Activated naive CD4-positive, alpha-beta T cell treated with anti-CD3 and anti-CD28 coated beads, Interleukin-2, amount 50 U/mL, for 72 hours (primary cell): ENCODE measurements at regions not wholly inside any gene's neighbourhood (a gene's known extent, or its start where the extent isn't known, plus 50 kb on each side); places are given as distances from the start of the nearest gene placed in this dataset.

ENCODE experiments used
- ATAC-seq, 2 donors: fragments of 150-1000 bp; cut with Tn5 transposase; 2 replicates each; pipeline ENCODE4 v1.10.0; 2021; ENCODE audit warnings: mild to moderate bottlenecking in 2 of 2, moderate library complexity in 2 of 2
- DNase-seq, 2 donors: peaks; one replicate each; pipeline ENCODE4 v3.0.0; 2021 to 2022; ENCODE audit warnings: low spot score in 2 of 2
- H3K27ac Mint-ChIP-seq, 2 donors: one replicate each; pipeline ENCODE4 v1.8.0; 2022; ENCODE audit warnings: mild to moderate bottlenecking in 2 of 2, mixed read lengths in 2 of 2
- H3K36me3 Mint-ChIP-seq, 2 donors: one replicate each; pipeline ENCODE4 v1.8.0; 2022; ENCODE audit warnings: mixed read lengths in 2 of 2
- H3K9me3 Mint-ChIP-seq, 2 donors: one replicate each; pipeline ENCODE4 v1.8.0; 2022; ENCODE audit warnings: mixed read lengths in 2 of 2

DNA sequence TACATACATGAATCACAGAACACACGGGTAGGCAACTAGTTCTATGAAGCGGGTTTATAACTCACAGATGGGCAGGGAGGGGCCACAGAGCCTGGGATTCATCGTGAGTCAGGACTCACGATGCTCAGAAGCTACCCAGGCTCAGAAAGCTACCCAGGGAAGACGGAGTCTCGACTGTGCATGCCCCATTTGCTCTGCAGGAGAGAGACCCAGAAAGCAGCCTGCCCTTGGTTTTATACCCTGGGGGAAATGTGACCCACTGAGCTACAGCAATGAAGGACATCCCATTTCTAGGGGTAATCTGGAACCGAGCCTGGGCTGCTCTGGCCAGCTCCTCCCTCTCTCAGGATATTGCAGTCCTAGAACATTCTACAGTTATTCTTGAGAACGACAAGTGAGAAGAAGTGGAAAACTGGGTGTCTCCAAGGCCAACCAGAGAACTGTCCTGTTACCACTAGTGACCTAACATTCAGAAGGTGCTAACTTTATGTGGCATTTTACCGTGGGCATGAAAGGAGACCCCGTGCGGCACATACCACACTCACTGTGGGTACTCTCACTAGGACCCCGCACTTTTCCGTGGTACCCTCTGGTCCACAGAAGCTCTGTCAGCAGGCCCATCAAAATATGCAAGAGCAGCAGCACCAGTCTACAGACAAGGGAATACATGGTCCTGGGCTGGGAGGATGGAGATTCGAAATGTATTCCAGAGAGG is 201.9 kb upstream of the PMEPA1 start:
- no peak for ATAC-seq
- H3K27ac Mint-ChIP-seq, result no peak overlapping the region
- peak in 1 of 2 donors; percentile 13 for DNase-seq
- no peaks in the 10 kb centered on the region for H3K9me3 Mint-ChIP-seq
- no peaks in the 10 kb centered on the region for H3K36me3 Mint-ChIP-seq

DNA sequence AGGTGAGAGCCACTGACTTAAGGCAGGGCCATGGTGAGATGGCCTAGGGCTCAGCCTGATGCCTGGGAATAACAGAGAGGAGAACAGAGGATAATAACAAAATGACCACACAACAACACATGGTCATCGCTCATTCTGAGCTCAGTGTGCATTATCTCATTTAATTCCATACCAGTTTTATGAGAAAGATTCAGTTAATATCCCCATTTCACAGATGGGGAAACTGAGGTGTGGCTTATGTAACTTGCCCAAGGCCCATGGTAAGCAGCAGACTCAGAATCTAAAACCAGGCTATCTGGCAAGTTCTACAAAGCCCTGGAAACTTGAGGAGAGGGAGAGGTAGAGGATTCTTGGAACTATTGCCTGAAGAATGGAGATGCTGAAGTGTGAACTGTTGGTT is 200.9 kb upstream of the PMEPA1 start:
- DNase-seq, result no peak
- Mint-ChIP-seq H3K9me3 (no peaks in the 10 kb centered on the region), H3K27ac (no peak overlapping the region), H3K36me3 (no peaks in the 10 kb centered on the region)
- no peak for ATAC-seq

DNA sequence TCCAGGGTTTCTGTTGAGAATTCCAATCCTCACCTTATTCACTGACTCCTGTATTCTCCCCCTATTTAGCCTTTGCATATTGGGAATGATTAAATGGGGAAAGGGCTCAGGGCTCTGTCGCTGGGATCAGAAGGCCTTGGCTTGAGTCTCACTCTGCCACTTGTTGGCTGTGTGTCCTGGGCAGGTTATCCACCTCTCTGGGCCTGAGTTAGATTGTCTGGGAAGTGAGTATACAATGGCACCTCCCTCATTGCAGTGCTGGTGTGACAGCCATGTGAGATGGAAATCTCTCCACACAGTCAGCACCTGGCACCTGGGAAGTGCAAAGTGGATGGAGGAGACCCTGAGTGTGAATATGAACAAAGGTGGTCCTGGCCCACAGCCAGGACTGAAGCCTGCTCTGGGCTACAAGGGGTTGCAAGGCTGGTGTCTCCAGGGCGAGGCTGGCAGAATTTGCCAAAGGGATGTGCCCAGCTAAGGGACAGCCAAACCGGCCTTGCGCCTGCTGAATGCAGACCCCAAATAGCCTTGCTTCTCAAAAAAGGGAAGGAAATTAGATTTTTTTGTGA is 200.0 kb upstream of the PMEPA1 start:
- DNase-seq (no peak), ATAC-seq (no peak)
- Mint-ChIP-seq H3K9me3 (no peaks in the 10 kb centered on the region), H3K36me3 (no peaks in the 10 kb centered on the region), H3K27ac (peak overlapping the region in 1 of 2 donors; percentile 44)

DNA sequence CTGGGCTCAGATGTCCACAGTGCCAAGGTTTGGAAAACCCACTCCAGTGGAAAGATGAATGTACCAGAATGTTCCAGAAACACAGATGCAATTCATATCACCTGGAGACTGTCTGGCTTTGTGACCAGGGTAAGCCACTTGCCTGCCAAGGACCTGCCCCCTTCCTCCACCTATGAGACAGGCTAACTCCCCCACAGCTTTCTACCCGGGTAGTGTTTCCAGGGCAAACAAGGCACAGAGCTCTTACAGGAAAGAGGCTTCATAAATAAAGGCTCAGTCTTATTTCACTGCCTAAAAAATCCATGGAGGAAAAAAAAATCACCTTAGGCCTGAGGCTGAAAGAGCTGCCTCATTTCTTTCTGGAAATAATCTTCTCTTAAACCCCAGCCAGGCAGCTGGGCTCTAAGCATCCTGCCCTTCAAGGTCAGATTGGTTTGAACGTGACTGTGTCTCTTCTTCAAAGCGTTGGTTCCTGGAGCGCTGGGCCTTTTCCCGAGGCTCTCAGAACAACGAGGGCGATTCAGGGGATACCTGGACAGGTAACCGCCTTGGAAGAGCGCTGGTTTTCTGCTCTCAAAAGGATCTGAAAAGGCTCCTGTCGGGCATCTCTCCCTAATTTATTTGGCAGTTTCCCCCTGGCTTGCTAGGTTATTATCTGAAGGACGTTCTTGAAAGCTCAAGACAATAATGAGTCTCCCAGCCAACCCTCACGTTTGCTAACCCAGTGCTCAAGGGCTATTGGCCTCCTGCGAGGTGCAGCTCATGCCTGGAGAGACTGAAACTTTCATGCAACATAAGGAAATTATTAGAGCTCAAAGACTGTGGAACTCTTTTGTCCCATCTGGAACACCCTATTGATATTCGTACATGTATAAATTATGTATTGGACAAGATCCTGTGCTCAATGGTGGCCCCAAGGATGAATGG is 199.2 kb upstream of the PMEPA1 start:
- no peak for ATAC-seq
- H3K9me3 Mint-ChIP-seq, result no peaks in the 10 kb centered on the region
- no peaks in the 10 kb centered on the region for H3K36me3 Mint-ChIP-seq
- DNase-seq, result peak in 1 of 2 donors; percentile 28
- no peak overlapping the region for H3K27ac Mint-ChIP-seq

- Mint-ChIP-seq H3K36me3 (no peaks in the 10 kb centered on the region), H3K27ac (no peak overlapping the region), H3K9me3 (no peaks in the 10 kb centered on the region)
- no peak for ATAC-seq
- peak in 1 of 2 donors; percentile 26 for DNase-seq
These were observed 198.4 kb upstream of the PMEPA1 start for GRCh38 chr20:57908226-57908625.

GRCh38 chr20:57907131-57908000 is 197.6 kb upstream of the PMEPA1 start:
- no peak overlapping the region for H3K27ac Mint-ChIP-seq
- ATAC-seq (no peak), DNase-seq (no peak)
- no peaks in the 10 kb centered on the region for H3K36me3 Mint-ChIP-seq
- no peaks in the 10 kb centered on the region for H3K9me3 Mint-ChIP-seq

- no peak for ATAC-seq
- DNase-seq, result no peak
- Mint-ChIP-seq H3K27ac (no peak overlapping the region), H3K9me3 (no peaks in the 10 kb centered on the region), H3K36me3 (no peaks in the 10 kb centered on the region)
These were observed 195.6 kb upstream of the PMEPA1 start for GRCh38 chr20:57905448-57905847.

GRCh38 chr20:57904314-57905105 is 194.7 kb upstream of the PMEPA1 start:
- DNase-seq (no peak), ATAC-seq (no peak)
- Mint-ChIP-seq H3K9me3 (no peaks in the 10 kb centered on the region), H3K36me3 (no peaks in the 10 kb centered on the region), H3K27ac (no peak overlapping the region)

DNA sequence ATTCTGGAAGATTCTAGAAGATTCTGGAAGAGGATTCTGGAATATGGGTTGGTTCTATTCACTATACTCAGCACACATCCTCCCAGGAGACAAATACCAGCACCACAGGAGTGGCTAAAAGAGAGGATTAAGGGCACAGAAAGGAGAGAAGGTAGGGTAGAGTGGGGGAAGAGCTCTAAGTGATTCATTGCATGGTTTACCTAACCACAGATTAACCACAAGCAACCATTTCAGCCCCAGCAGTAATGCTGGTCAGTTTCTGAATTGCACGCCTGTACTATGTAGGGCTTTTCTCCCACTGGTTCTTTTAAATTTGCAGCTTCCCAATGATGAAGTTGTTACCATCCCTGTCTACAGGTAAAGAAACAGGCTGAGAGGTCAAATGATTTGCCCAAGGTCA is 192.7 kb upstream of the PMEPA1 start:
- Mint-ChIP-seq H3K27ac (peak overlapping the region in 1 of 2 donors; percentile 97), H3K36me3 (no peaks in the 10 kb centered on the region), H3K9me3 (no peaks in the 10 kb centered on the region)
- peak; percentile 50 to 71 for ATAC-seq
- DNase-seq, result peak in 1 of 2 donors; percentile 6

DNA sequence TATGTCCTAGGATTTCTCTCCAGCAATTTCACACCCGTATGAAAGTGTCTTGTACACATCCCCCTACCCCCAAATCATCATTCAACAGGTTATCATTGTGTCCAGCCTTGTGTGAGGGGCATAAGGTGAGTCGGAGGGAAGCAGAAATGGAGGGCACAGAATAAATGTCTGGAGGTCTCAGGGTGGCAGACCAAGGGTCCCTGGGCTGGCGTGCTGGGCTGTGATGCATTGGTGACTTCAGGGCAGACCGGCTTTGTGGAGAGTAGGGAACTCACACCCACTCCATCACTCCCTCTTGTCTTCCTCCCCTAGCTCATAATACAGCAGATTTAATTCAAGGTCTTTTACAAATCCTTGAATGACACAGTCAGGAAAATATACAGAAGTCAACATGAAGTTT is 191.7 kb upstream of the PMEPA1 start:
- Mint-ChIP-seq H3K36me3 (no peaks in the 10 kb centered on the region), H3K27ac (no peak overlapping the region), H3K9me3 (no peaks in the 10 kb centered on the region)
- peak in 1 of 2 donors; percentile 3 for DNase-seq
- no peak for ATAC-seq

DNA sequence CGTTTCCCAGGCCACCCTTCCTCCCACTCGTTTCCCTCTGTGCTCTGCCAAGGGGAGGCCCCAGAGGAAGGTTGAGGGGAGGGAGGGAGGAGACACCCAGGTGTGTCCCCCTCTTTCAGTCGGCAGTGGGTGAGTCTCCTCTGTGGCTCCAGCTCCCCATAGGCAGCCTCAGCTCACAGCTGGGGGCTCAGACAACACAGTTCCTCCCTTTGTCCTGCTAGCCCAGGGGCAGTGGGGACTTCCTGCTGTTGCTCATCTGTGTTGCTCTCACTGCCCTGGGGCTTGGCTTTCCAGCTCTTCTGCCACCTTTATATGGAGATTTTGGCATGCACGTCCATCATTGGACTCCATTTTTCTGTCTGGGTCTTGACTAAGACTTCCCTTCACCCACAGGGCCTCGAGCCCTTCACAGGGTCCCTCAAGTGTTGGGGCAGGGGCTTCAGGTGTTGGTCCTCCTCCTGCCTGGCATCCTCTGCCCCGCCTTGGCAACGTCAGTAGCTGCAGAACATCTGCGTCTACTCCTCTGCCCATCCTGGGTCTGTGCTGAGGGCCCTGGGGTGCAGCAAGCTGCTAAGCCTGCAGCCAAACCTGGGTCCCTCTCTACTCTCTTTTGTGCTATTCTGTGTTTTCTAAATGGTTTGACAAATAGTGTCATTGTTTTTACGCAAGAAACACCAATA is 190.6 kb upstream of the PMEPA1 start:
- peak in 1 of 2 donors; percentile 30 for DNase-seq
- Mint-ChIP-seq H3K36me3 (no peaks in the 10 kb centered on the region), H3K27ac (no peak overlapping the region), H3K9me3 (no peaks in the 10 kb centered on the region)
- no peak for ATAC-seq

- Mint-ChIP-seq H3K36me3 (no peaks in the 10 kb centered on the region), H3K27ac (no peak overlapping the region), H3K9me3 (no peaks in the 10 kb centered on the region)
- ATAC-seq (no peak), DNase-seq (peak in 1 of 2 donors; percentile 26)
These were observed 189.7 kb upstream of the PMEPA1 start for GRCh38 chr20:57899554-57899953.

DNA sequence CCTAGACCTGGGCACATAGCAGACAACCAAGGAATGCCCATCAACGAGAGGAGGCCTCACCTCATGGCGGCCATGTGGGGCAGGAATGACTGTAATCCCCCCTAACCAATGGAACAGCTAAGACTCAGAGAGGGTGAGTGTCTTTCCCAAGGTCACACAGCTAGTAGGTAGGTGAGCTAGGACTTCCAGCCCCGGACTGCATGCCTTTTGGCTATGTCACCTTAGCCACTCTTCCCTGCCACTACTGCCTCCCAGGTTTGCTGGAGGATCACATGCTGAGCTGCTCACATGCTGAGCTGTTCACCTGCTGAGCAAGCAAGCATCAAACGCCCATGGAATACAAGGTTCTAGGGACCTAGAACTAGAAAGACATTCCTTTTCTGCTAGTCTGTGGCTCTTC is 188.5 kb upstream of the PMEPA1 start:
- no peaks in the 10 kb centered on the region for H3K9me3 Mint-ChIP-seq

GRCh38 chr20:57897891-57898290 is 188.1 kb upstream of the PMEPA1 start:
- Mint-ChIP-seq H3K27ac (no peak overlapping the region), H3K36me3 (no peaks in the 10 kb centered on the region), H3K9me3 (no peaks in the 10 kb centered on the region)
- DNase-seq (no peak), ATAC-seq (no peak)

More for the DNA sequence above, 188.5 kb upstream of the PMEPA1 start:
- H3K36me3 Mint-ChIP-seq, result no peaks in the 10 kb centered on the region
- H3K27ac Mint-ChIP-seq, result no peak overlapping the region
- DNase-seq, result peak in 1 of 2 donors; percentile 28
- ATAC-seq, result no peak

- no peak for ATAC-seq
- H3K36me3 Mint-ChIP-seq, result no peaks in the 10 kb centered on the region
- peak in 1 of 2 donors; percentile 37 for DNase-seq
- H3K27ac Mint-ChIP-seq, result no peak overlapping the region
- no peaks in the 10 kb centered on the region for H3K9me3 Mint-ChIP-seq
These were observed 187.5 kb upstream of the PMEPA1 start for GRCh38 chr20:57897156-57897874.
